HG03432 (cell line): ENCODE measurements at regions not wholly inside any gene's neighbourhood (a gene's known extent, or its start where the extent isn't known, plus 50 kb on each side); places are given as distances from the start of the nearest gene placed in this dataset.
A peak's percentile ranks its signal among the peaks of the same experiment; 100 is the strongest.
"Not testable (repeated sequence)": the region's sequence is repeated elsewhere in the genome, so short reads cannot be mapped to it uniquely, and the experiment has no call there.

Experiments
- ATAC-seq: cut with Tn5 transposase; IDR thresholded peaks from one replicate; pipeline ENCODE4 v1.9.1; 2021; ENCODE audit warnings: mild to moderate bottlenecking, moderate library complexity; ENCODE audit not compliant: unreplicated experiment

DNA sequence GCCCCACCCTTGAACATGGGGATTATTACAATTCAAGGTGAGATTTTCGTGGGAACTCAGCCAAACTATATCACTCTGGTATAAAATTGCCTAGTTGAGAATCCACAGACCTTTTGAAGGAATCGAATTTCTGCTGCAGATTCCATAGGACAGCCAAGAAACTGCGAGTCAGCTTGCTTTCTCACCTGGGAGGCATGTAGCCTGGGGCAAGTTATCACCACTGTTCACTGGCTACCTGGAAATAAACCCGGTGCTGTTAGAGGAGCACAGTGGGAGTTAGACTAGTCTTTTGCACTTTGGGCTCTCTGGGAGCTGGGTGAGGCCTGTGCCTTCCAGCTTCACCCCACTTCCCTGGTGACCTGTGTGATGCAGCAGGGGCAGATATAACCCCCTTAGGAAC is 1043.5 kb downstream of the TDRD15 start:
- ATAC-seq: no peak

- no peak for ATAC-seq
These were observed 1051.2 kb downstream of the TDRD15 start for GRCh38 chr2:22175003-22175402.

GRCh38 chr2:22185251-22185650 is 1061.5 kb downstream of the TDRD15 start:
- no peak for ATAC-seq

DNA sequence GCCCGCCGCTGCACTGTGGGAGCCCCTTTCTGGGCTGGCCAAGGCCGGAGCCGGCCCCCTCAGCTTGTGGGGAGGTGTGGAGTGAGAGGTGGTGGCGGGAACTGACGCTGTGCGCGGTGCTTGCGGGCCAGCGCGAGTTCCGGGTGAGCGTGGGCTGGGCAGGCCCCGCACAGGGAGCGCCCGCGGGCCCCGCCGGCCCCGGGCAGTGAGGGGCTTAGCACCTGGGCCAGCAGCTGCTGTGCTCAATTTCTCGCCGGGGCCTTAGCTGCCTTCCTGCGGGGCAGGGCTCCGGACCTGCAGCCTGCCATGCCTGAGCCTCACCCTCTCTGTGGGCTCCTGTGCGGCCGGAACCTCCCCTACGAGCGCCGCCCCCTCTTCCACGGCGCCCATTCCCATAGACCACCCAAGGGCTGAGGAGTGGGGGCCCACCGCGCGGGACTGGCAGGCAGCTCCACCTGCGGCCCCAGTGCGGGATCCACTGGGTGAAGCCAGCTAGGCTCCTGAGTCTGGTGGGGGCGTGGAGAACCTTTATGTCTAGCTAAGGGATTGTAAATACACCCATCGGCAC is 1062.6 kb downstream of the TDRD15 start:
- not testable (repeated sequence) for ATAC-seq

GRCh38 chr2:22189893-22190480 is 1066.2 kb downstream of the TDRD15 start:
- no peak for ATAC-seq

DNA sequence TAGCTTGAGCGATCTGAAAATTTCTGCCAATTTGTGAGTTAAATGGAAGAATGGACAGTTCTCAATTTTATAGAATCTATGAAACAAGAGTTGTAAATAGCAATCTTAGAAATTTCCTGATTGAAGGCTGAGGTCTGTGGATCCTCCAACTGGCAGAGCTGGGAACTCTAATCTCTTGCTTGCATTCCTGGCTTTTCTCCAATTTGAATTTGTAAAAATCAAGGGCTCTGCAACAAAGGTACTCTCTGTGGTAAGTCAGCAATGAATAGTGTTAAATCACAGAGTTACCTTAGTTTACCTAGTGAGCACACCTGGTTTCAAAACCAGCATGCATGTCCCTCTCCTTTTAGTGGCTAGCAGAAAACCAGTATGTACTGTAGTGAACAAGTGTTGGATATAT is 1070.5 kb downstream of the TDRD15 start:
- ATAC-seq: no peak

DNA sequence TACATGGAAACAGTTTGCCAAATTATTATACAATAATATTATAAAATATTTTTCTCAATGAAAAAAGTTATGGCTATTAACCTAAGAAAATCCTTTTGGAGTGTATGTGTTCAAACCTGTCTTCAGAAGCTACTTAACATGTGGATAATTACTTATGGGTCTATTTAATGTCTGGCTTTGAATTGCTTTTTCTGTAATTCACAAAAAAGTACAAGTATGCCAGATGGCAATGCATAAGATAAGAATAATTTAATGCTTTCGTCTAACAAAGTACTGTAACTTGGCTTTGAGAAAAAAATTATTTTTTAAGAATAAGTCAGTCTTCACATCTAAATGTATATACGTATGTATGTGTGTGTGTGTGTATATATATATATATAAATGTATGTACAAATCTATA is 1073.0 kb downstream of the TDRD15 start:
- no peak for ATAC-seq

GRCh38 chr2:22198381-22199283 is 1074.9 kb downstream of the TDRD15 start:
- ATAC-seq: no peak

DNA sequence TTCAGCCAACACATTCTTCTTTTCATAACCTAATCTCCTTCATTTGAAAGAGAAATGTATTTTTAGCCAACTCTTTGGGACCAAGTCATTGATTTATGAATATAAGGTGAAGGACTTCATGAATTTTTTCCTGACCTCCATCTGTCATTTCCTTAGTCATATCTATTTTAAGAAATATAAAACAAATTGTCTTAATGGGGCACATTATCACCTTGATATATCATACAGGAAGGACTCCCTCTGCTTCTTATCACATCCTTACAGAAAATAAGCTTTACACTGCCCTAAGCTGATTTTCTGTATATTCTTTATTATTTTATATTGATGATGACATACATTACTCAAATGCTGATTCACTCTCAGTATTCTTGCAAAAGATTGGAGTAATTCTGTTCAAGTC is 1076.2 kb downstream of the TDRD15 start:
- ATAC-seq: no peak

DNA sequence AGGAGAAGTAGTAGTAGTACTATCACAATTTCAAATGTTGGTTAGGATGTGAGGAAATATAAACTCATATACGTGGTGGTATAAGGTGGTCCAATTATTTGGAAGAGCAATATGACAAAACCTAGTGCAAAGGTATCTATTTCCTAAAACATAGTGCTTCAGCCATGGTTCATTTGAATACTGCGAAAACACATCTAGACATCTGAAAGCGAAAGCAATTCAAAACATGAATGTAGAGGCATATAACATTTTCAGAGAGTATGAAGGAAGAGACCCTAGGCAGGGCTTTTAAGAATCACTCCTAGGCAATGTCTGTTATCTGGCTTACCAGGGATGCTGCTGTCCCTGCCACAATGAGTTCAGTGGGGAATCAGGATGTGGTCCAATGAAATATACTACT is 1085.8 kb downstream of the TDRD15 start:
- ATAC-seq: peak; percentile 69

GRCh38 chr2:22213237-22213636 is 1089.5 kb downstream of the TDRD15 start:
- ATAC-seq: no peak

- no peak for ATAC-seq
These were observed 1091.7 kb downstream of the TDRD15 start for GRCh38 chr2:22215517-22215916.

DNA sequence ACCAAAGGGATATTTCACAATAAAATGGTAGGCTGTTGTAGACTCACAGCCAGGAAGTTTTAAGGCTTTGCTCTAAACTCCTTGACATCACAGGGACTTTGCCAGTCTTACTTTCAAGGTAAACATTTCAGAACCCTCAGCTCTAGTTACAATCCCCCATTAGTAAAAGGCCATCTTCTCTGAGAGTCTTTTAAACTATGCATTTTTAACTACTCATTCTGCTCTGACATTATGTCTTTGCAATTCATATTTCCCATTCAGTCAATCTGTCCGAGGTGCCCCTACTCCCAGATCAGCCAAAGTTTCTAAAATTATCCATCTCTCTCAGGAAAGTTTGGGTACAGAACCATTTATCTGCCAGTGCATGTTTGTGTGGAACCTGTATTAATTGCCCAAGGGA is 1094.1 kb downstream of the TDRD15 start:
- no peak for ATAC-seq

DNA sequence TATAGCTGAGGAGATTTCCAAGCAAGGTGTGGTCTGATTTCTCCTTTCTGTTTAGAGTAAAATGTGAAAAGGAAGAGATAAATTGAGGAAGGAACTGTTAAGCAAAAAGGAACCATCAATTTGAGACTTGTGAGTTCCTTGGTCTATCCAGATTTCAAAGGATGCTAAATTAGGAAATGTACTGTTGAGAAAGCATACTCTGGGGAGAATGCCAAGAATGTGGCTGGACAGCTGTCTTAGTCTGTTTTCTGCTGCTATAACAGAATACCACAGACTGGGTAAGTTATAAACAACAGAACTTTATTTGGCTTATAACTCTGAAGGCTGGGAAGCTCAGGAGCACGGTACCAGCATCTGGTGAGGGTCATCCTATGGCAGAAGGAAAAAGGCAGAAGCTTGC is 1097.2 kb downstream of the TDRD15 start:
- no peak for ATAC-seq

DNA sequence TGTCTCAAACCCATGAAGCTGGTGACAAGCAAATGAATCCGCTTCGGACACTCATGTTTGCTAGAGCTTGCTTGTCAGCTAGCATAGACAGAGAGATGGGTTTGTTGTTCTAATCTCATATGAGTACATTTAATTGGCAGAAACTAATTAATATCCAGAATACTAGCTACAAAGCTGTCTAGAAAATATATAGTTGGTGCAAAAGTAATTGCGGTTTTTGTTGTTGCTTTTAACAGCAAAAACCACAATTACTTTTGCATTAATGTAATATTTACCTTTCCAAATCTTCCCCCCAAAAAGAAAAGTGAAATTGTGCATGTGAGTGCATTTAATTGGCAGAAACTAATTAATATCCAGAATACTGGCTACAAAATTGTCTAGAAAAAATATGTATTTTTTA is 1115.2 kb downstream of the TDRD15 start:
- ATAC-seq: no peak

DNA sequence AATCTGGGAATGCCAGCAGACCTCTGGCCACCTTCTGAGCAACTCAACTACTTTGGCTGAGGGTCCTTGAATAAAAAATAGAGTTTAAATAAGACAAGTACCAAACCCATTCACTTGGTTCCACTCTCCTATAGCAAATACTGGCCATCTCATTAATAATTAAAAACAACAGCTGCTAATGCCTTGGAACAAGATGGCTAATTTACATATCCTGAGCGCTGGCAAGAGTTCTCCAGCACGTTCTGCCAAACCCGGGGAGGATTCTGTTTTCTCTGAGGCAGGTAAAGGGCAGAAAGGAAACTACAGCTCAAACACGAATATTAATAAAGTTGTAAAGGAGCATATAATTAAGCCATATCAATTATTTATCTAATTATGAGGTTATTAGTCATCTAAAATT is 1123.7 kb downstream of the TDRD15 start:
- no peak for ATAC-seq

GRCh38 chr2:22248851-22249250 is 1125.1 kb downstream of the TDRD15 start:
- ATAC-seq: no peak

GRCh38 chr2:22253171-22253570 is 1129.4 kb downstream of the TDRD15 start:
- ATAC-seq: no peak

- ATAC-seq: no peak
These were observed 1123.8 kb upstream of the KLHL29 start for GRCh38 chr2:22261165-22261564.

DNA sequence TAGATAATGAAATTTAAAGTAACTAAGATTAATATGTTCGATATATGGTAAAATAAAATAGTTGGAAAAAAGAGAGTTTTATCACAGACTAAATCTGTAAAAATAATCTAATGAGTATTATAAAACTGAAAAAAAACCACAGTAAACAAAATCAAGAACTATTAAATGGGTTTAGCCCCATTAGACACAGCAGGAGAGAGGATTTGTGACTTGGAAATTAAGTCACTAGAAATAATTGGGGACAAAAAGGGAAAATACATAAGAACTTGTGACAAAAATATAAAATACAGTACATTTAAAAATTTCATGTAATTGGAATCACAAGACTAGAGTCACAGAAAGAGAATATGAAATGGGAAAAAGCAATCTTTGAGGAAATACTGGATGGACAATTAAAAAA is 1114.6 kb upstream of the KLHL29 start:
- no peak for ATAC-seq

GRCh38 chr2:22273853-22274252 is 1111.1 kb upstream of the KLHL29 start:
- peak; percentile 33 for ATAC-seq

DNA sequence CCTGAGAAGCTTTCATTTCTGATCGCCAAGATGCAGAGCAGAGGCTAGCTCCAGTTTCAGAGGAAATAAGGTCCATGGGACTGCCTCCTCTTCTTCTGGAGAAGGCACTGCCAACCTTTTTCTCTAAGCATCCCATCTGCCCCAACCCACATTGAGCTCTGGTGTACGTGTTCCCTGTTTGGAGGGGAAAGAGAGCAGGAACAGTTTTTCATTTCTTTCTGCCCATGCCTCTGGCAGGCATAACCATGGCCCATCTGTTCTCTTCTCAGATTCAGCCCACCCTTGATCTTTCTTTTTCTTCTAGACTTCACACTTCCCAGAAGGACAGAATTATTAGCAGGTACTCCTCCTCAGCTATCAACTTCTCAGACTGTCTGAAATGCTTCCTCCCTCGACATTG is 1110.3 kb upstream of the KLHL29 start:
- ATAC-seq: no peak
